GM12892 (cell line): ENCODE measurements at regions not wholly inside any gene's neighbourhood (a gene's known extent, or its start where the extent isn't known, plus 50 kb on each side); places are given as distances from the start of the nearest gene placed in this dataset.

Experiments
- POLR2A ChIP-seq: IDR thresholded peaks from 2 replicates; pipeline ENCODE4 v1.6.1; 2011; ENCODE audit warnings: low read depth, low read length, control low read depth
- TAF1 ChIP-seq: IDR thresholded peaks from 2 replicates; pipeline ENCODE4 v1.6.1; 2011; ENCODE audit warnings: low read depth, mild to moderate bottlenecking, control low read depth, low read length, borderline replicate concordance

- TF ChIP-seq POLR2A (no peak), TAF1 (no peak)
Measured at GRCh38 chr11:15818132-15818842, 538.1 kb downstream of the SOX6 start.
